Stimulated activated CD4-positive, alpha-beta T cell treated with anti-CD3 and anti-CD28 coated beads, Interleukin-15, amount 100 ng/mL, for 48 hours (primary cell): ENCODE measurements at regions not wholly inside any gene's neighbourhood (a gene's known extent, or its start where the extent isn't known, plus 50 kb on each side); places are given as distances from the start of the nearest gene placed in this dataset.

Experiments used
- DNase-seq, 2 donors: peaks; one replicate each; pipeline ENCODE4 v3.0.0-alpha.2; 2020; ENCODE audit warnings: low read depth in 2 of 2

DNA sequence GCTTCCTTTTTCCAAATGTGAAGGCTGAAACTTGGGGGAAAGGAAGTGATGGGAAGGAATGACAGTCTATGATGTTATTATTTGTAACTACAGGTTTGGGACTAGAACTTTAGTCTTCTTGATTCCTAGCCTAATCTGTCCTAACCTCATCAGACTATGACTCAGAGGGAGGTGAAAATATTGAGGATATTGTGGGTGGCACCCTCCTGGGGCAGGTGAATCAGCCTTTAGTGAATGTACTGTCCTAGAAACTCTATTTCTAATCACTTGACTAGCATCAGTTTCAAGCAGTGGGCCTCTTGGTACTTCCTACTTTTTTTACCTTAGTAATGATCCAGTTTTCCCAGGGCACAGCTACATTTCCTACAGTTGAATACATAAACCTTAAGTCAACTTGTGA is 829.0 kb upstream of the API5 start:
- no peak for DNase-seq

DNA sequence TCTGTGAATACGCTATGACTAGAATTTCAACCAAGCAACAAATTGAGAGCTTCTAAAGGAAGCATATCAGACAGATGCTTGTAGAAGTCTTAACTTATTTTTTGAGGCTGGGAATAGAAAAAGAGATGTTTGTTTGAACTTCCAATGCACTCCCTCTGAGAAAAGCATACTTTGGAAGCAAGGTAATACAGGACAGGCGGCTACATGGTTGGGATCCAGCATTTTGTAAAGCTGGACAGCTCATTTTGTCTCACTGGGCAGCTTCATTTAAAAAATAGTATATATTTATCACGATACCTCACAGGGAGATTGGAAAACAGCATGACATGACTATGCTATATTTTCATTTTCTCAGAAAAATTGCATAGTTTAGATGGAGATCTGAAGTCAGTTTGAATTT is 821.3 kb upstream of the API5 start:
- no peak for DNase-seq

DNA sequence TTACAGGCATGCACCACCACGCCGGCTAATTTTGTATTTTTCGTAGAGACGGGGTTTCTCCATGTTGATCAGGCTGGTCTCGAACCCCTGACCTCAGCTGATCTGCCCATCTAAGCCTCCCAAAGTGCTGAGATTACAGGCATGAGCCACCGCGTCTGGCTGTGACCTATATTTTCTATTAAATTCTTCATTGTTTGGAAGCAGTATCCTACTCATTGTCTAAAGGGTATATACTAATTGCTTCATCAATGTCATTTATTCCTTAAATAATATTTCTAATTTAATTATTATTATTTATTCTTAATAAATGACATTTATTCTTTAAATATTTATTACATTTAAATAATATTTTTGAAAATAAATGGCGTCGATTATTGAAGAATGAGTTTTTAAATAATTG is 817.3 kb upstream of the API5 start:
- no peak for DNase-seq

DNA sequence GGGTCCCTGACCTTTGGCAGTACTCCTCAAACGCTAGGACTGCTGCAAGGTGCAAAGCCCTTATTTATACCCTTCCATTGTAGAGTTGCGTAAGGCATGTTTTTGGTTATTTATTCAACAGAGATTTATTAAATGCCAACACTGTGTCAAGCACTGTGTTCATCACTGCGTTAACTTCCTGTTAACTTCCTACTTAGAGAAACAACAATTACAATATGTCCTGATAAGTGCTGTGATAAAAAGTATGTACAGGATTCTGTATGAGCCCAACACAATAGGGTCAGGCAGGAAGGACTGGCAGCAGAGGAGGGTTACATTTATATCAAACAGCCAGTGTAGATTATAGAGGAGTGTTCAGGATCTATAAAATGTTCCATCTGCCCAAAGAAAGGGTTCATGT is 812.8 kb upstream of the API5 start:
- no peak for DNase-seq

DNA sequence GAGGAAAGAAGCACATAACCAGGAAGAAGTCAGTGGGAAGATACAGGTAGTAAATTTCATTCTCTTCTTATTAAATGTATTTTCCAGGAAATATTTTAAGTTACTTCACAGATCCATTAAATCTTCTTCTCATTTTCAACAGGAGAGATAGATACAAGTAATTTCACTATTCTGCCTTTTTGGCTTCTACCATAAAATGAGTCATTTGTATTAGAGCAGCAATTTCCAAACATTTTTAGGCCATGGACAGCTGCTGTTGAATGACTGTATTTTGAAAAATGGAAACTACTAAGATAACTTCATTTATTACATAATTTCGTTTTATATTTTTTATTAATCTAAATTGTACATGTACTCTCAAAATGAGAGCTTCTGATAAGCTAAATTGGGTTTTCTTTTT is 809.6 kb upstream of the API5 start:
- DNase-seq = no peak

DNA sequence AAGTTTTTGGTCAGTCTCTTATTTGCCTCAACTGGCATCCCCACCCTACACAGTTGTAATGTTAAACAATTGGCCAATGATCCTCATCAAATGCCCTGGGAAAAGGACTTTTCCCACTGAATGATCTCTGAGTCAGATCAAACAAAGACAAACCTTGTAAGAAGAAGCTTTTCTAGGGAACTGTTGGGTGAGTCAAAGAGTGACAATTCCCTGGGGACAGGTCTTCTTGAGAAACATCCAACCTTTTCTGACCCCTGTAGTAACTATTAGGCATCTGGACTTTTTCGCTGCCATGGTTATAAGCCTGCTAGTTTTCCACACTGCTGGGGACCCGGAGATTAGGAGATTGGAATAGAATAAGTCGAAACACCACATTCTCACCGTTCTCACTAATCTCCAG is 789.8 kb upstream of the API5 start:
- DNase-seq = no peak

DNA sequence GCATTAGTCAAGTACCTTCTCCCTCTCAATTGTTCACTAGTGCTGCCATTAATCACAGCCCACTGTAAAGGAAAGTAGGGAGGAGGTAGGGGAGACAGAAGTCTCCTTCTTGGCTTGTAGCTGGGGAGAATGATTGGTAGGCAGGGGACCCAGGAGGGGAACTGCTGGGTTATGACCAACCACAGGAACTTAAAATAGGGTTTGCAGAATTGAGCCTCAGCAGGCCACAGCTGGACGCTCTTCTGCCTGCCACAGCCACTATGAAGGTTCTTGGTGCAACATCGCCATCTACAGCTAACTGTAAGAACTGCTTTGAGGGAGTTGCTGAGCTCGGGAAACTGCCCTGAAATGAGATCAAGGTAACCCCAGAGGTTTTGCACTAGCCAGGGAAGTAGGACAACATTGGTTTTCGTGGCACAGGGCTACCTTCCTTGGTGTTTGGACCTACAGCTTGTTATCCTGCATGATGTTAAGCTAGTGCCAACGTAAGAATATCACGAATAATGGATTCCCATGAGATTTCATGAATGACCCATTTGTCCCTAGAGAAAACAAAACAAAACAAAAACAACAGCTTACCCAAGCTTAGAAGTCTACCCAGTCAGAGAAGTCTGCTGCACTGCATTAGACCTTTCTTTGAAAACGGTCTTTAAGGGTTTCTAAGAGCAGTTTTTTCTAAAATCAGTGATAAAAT is 787.1 kb upstream of the API5 start:
- DNase-seq = peak in 1 of 2 donors; percentile 0

DNA sequence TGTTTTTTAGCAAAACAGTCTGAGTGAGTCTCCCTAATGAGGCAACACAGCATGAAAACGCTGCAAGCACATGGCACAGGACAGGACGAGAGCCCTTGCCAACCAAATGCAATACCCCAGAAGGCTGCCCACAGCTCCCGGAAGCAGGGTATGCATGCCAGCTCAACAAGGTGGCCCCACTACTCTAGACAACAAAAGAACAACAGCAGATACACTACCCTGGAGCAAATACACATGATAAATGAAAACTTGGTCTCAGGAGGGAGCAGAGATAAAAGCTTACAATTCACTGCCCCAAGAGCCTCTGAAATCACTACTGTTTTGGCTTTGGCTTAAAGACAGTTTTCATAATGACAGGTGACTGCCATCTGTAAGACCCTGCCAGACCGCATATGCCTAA is 785.4 kb upstream of the API5 start:
- no peak for DNase-seq

DNA sequence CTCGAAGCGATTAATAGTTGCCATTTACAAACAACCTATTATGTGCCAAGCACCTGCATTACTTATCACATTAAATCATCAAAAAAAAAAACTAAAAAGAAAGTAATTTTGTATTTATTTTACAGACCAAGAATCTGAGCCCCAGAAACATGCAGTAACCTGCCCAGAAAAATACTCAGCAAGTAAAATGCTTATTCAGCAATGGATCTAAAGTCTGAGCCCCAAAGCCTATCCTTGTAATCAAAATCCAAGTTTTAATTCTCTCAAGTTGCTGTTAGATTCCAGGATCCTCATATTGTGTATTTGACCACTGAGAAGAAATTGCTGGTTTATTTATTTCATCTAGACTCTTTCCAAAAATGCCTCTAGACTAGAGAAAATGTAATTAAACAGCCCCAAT is 783.3 kb upstream of the API5 start:
- no peak for DNase-seq

DNA sequence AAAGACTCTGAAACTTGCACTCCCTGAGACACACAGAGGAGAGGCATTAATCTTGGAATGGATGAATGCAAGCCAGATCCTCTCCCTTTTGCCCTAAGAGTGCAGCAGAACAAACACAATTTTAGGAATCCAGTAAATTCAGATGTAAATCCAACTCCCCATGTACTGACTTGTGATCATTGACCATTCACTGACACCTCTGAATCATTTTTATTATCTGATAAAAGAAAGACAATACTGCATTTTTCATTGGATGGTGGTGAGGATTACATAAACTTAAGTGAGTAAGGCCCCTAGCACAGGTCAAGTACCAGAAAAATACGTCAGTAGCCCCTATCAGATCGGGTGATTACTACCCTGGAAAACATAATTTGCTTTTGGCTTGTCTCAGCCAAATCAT is 782.9 kb upstream of the API5 start:
- no peak for DNase-seq

DNA sequence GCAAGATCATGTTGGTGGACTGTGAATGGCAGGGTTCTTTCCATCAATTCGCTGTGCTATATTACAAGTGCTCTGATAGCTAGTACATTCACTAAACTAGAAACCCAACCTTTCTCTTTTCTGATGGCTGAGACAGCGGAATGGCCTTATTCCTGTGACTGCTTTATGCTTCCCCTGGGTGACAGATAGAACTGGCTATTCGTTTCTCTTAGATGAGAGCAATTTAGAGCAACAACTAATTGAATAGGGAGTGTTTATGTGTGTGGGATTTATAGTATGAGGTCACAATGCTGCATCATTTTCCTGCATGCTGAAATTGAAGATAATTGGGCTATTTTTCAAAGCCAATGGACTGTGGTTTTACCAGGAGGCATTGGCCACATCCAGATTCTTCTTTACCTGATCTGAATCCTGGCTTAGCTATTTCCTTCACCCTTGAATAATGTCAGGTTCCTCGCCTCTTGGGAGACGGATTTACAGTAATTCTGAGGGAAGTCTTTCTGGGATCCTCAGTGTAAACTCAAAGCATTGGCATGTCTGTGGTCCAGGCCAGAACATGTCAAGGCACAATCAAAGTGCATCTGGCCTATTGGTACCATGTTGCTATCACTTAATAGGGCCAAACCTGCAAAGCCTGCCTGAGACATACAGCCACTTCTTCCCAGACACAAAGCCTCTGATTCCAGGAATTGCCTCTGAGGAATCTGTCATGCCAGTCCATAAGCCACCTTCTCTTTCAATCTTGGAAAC is 775.0 kb upstream of the API5 start:
- DNase-seq = no peak

DNA sequence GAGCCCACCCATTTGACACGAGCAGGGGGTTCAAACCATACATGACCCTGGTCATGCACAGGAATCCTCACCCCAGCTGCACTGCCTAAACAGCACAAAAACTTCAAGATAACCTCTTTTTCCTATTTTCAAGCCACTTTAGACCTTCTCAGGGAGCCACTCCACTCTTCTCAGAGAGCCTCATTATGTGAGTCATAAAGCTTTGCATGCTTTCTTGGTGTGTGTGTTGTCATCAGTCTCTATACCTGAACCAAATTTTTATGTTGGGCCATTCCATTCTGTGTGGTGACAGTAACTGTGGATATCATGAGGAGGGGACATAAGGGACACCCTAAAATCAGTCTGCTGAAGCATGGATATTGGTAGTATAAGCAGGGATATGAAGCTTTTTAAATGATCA is 769.5 kb upstream of the API5 start:
- DNase-seq = no peak

DNA sequence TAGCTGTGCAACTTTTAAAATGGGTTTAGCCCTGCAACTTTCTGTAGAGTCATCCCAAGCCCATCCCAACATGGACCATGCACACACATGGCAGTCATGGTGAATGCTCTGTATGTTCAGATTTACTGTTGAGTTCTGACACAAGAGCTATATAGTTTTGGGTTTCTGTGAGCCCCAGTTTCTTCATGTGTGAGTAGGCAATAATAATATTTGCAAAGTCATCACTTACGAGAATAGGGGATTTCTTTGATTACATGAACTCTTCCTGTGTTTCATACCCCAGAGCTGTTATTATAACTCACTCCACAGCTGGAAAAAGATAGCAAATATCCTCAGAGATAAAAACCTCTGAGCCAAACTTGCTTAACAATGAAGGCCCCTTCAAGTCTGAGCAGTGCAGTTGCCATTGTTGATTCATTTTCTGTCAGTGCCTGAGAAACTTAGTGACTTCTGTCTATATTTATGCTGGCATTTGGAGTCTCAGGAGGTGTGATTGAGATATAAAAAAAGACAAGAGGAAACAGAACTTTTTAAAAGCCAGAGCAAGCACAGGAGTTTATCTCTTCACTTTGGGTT is 767.9 kb upstream of the API5 start:
- DNase-seq = no peak

DNA sequence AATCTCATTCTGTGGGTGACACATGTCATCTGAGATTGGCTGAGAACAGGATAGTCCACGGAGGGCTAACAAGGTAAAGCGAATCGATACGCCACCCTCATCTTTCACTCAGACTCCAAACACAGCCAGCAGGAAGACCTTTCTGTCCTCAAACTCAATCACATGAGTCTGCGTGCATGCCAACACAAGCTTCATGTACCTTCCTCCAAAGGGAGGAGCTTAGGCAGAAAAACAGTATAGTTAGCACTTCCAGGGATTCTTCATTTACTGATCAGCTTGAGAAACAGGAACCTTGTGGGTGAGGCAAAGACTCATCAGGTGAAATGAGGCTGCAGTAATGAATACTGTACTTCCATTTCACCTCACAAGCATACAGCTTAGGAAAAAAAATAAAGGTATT is 767.1 kb upstream of the API5 start:
- DNase-seq = no peak

DNA sequence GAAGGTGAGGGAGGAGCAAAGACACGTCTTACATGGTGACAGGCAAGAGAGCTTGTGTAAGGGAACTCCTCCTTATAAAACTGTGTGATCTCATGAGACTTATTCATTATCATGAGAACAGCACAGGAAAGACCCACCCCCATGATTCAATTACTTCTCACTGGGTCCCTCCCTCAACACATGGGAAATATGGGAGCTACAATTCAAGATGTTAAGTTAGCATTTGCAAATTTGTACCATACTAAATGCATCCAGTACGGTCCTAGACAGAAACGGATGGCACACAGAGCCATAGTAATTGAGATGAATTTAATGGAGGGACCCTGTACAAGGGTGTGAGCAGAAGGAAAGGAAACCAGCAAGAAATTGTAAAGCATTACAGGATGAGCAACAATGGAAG is 765.8 kb upstream of the API5 start:
- DNase-seq = no peak

DNA sequence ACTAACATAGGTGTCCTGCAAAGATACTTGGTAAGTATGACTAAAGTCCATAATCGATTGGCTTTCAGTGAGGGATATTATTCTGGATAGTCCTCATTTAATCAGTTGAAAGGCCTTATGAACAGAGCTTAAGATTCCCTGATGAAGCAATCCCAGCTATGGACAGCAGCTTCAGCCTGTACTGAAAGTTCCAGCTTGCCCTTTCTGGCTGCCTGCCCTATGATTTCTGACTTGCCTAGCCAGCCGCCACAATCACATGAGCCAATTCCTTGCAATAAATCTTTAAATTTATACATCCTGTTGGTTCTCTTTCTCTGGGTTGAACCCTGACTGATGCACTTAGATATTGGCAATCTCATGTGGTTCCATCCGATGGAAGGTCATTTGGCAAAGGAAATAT is 759.0 kb upstream of the API5 start:
- DNase-seq = no peak

DNA sequence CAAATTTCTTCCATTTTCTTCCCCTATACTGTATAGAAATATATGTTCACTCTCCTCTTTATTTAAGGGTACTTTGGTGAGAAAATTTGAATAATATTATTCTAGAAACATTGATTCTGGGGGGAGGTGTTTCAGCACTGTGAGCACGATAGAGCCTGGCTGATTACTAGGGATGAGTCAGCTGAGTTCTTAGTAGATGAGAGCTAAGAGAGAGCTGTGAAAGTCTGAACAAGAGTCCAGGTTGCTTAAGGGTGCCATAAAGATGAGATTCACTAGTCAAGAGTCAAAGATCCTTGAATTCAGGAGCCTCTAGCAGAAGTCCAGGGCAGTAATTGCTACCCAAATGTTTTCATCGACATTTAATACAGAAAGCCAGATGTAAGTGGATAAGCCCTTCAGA is 756.6 kb upstream of the API5 start:
- no peak for DNase-seq

DNA sequence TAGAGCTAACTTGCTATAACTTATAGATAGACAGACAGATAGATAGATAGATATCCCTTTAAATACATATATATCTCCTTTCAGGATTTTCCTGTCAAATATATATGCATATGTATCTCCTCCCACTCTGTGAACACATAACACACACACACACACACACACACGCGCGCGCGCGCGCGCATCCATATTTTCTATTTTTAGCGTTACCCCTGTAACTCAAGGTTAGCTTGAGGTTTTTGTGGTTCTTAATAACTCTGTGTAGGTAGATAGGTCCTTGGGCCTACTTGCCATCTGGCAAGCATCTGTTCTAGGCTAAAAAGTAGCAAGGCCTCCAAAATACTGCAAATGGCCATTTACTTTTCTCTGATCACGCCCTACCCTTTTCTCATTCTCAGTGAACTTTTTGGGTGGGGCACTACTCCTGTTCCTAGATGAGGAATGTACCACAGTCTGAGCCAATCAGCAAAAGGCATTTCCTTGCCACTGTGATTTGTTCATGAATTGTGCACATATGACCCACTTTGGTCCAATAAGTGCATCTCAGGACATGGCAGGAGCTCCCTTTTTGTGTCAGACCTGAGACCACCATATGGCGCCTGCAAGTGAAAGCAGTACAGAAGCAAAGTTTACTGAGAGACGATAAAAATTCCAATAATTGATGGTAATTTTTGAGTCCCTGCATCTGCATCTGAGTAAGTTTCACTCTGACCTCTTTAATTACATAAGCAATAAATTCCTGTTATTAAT is 740.5 kb upstream of the API5 start:
- no peak for DNase-seq

DNA sequence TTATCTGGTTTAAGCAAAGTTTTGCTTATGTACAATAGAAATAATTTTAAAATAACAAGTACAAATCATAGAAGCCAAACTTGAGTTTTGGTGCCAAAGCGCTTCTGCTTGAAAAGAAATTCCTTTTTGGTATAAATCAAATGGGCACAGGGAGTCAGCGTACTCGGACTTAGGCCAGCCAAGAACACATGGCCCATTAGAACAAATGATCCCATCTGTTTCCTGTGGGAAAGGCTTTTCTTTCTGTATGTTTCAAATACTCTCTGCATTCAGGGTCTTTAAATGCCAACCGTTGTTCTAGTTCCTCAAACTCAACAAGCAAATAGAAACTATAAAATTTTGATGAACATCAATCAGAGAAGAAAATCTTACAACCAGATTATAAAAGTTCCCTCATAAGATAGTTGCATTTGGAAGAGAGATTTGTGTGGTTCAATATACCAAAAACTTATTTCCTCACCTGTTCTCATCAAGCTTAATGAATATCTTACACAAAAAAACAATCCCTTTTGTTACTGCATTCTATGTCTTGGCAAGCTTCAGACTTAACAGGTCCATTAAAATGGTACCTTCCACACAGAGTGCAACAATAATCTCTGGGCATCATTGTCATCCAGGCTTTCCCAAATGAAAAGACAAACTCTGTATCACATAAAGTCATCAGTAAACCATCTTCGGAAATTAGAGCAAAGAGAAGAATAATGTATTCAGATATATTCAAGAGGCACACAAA is 739.8 kb upstream of the API5 start:
- DNase-seq = no peak

DNA sequence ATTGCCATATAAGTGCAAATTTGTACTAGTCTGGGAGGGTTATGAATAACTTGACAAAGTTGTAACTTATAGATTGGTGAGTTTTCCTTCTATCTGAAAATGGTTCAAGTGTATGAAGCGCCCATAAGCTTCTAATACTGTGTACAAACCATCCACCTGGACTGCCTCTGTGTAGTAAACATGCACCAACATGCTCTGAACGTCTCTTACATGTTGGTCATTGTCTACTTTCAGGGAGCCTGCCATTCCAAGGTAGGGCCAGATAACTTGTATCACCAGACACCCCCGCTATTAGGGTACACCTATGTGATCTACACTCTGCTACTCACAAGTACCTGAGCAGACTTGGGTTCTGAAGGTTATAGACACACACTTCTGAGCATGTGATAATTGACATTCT is 735.5 kb upstream of the API5 start:
- DNase-seq = no peak

DNA sequence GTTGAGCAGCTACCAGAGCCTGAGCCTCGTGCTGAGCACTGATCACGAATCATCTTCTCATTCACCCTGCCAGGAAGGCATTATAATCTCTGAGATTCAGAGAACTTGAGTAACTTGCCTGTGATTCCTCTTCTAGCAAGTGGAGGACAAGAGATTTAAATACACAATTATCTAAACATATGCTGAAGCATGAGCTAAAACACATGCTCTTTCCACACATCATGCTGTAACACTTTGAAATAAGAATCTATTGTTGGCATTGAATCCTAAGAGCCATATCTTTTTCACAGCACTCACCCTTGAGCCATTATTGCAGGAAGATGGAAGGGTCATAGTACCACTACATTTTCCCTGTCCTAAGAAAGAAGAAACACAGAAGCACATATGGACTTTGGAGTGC is 722.5 kb upstream of the API5 start:
- DNase-seq = no peak

DNA sequence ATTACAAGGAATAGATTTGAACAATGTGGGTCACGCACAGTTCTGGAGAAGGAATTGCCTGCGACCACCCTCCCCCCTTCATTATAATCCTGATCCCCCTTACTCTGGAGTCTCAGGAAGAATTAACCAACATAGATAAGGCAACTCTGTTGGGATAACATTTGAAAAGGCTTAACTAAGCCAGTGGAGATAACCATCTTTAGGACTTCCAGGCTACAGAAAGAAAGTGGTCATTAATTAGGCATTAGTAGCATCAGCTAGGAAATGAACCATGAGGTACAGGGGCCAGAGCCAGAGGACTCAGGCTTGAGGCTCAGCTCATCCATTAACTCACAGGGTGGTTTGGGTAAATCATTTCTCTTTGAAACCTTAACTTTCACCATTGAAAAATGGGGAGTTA is 720.0 kb upstream of the API5 start:
- no peak for DNase-seq
